Transverse colon (tissue), 3 donors: ENCODE measurements at regions not wholly inside any gene's neighbourhood (a gene's known extent, or its start where the extent isn't known, plus 50 kb on each side); places are given as distances from the start of the nearest gene placed in this dataset.

Source experiments
- EP300 ChIP-seq: sonication (generic); formaldehyde crosslinking; IDR thresholded peaks from one replicate; pipeline ENCODE4 v1.6.1; 2017; ENCODE audit warnings: antibody characterized with exemption, low read depth
- POLR2AphosphoS5 ChIP-seq, 3 donors: sonication (generic); formaldehyde crosslinking; IDR thresholded peaks; one replicate each; pipeline ENCODE4 v1.6.1; 2016; ENCODE audit warnings: antibody characterized with exemption in 3 of 3

GRCh38 chr17:62891659-62892058 lies 74.4 kb upstream of the TANC2 start:
- TF ChIP-seq EP300 (no peak), POLR2AphosphoS5 (IDR thresholded peaks at IDR 0.05) (no peak)
